Right atrium auricular region (tissue), 2 donors: ENCODE measurements at regions not wholly inside any gene's neighbourhood (a gene's known extent, or its start where the extent isn't known, plus 50 kb on each side); places are given as distances from the start of the nearest gene placed in this dataset.

Experiments used
- DNase-seq: peaks from one replicate; pipeline ENCODE4 v3.0.0-alpha.2; 2019; ENCODE audit warnings: low spot score
- H3K27ac ChIP-seq, 2 donors: fragments of 200-600 bp; sonication (generic); 1 replicate in 1 of 2; 2 replicates in 1 of 2; pipeline ENCODE4 v1.5.1; 2016 to 2019
- H3K27me3 ChIP-seq, 2 donors: fragments of 200-600 bp; sonication (generic); one replicate each; pipeline versions ENCODE4 v1.5.1 to v1.6.0; 2017 to 2019
- H3K36me3 ChIP-seq: fragments of 200-600 bp; sonication (generic); one replicate; pipeline ENCODE4 v1.5.1; 2016
- H3K4me1 ChIP-seq, 2 donors: fragments of 200-600 bp; sonication (generic); one replicate each; pipeline versions ENCODE4 v1.5.1 to v1.6.0; 2017 to 2019
- H3K4me3 ChIP-seq, 2 donors: fragments of 200-600 bp; sonication (generic); 1 replicate in 1 of 2; 2 replicates in 1 of 2; pipeline ENCODE4 v1.5.1; 2017 to 2019; ENCODE audit warnings: mild to moderate bottlenecking in 1 of 2, moderate library complexity in 1 of 2
- H3K9me3 ChIP-seq, 2 donors: fragments of 200-600 bp; sonication (generic); one replicate each; pipeline ENCODE4 v1.5.1; 2019
- CTCF ChIP-seq, 2 donors: fragments of 200-600 bp; sonication (generic); IDR thresholded peaks; one replicate each; pipeline ENCODE4 v1.5.1; 2019; ENCODE audit warnings: antibody characterized with exemption in 2 of 2

GRCh38 chr6:120553353-120553752, 780.9 kb downstream of the TBC1D32 start:
- H3K9me3 ChIP-seq, result no peaks in the 10 kb centered on the region
- H3K36me3 ChIP-seq, result no peaks in the 10 kb centered on the region
- TF ChIP-seq CTCF (IDR thresholded peaks at IDR 0.05), result no peak
- no peaks in the 10 kb centered on the region for H3K4me1 ChIP-seq
- no peak for DNase-seq
- no peaks in the 10 kb centered on the region for H3K27me3 ChIP-seq
- no peak overlapping the region for H3K4me3 ChIP-seq
- no peak overlapping the region for H3K27ac ChIP-seq

GRCh38 chr6:120545353-120545752, 788.9 kb downstream of the TBC1D32 start:
- no peaks in the 10 kb centered on the region for H3K27me3 ChIP-seq
- H3K36me3 ChIP-seq, result no peaks in the 10 kb centered on the region
- no peaks in the 10 kb centered on the region for H3K9me3 ChIP-seq
- no peak for TF ChIP-seq CTCF (IDR thresholded peaks at IDR 0.05)
- H3K27ac ChIP-seq, result no peak overlapping the region
- H3K4me3 ChIP-seq, result no peak overlapping the region
- H3K4me1 ChIP-seq, result no peaks in the 10 kb centered on the region
- DNase-seq, result no peak

- H3K4me1 ChIP-seq, result no peaks in the 10 kb centered on the region
- no peak for DNase-seq
- no peaks in the 10 kb centered on the region for H3K27me3 ChIP-seq
- no peak overlapping the region for H3K27ac ChIP-seq
- no peak for TF ChIP-seq CTCF (IDR thresholded peaks at IDR 0.05)
- H3K36me3 ChIP-seq, result no peaks in the 10 kb centered on the region
- no peaks in the 10 kb centered on the region for H3K9me3 ChIP-seq
- no peak overlapping the region for H3K4me3 ChIP-seq
Measured at GRCh38 chr6:120534954-120535353, 799.3 kb downstream of the TBC1D32 start.

GRCh38 chr6:120526576-120526975, 807.7 kb downstream of the TBC1D32 start:
- Histone ChIP-seq H3K36me3 (no peaks in the 10 kb centered on the region), H3K27ac (no peak overlapping the region), H3K9me3 (no peaks in the 10 kb centered on the region), H3K27me3 (no peaks in the 10 kb centered on the region), H3K4me3 (no peak overlapping the region), H3K4me1 (no peaks in the 10 kb centered on the region)
- DNase-seq, result no peak
- TF ChIP-seq CTCF (IDR thresholded peaks at IDR 0.05), result no peak

- H3K9me3 ChIP-seq, result peaks cover 0 to 10% of the 10 kb centered on the region in 2 donors
- TF ChIP-seq CTCF (IDR thresholded peaks at IDR 0.05), result no peak
- DNase-seq, result no peak
Measured at GRCh38 chr6:120514544-120514943, 819.7 kb downstream of the TBC1D32 start.

GRCh38 chr6:120511712-120512111, 822.6 kb downstream of the TBC1D32 start:
- Histone ChIP-seq H3K9me3 (peaks cover 0 to 10% of the 10 kb centered on the region in 2 donors), H3K27me3 (no peaks in the 10 kb centered on the region), H3K27ac (no peak overlapping the region), H3K36me3 (no peaks in the 10 kb centered on the region), H3K4me1 (no peaks in the 10 kb centered on the region), H3K4me3 (no peak overlapping the region)
- DNase-seq, result no peak
- no peak for TF ChIP-seq CTCF (IDR thresholded peaks at IDR 0.05)

More at GRCh38 chr6:120514544-120514943, 819.7 kb downstream of the TBC1D32 start:
- Histone ChIP-seq H3K4me3 (no peak overlapping the region), H3K36me3 (no peaks in the 10 kb centered on the region), H3K27me3 (no peaks in the 10 kb centered on the region), H3K4me1 (no peaks in the 10 kb centered on the region), H3K27ac (no peak overlapping the region)
